Esophagus squamous epithelium (tissue), 5 donors: ENCODE measurements at regions not wholly inside any gene's neighbourhood (a gene's known extent, or its start where the extent isn't known, plus 50 kb on each side); places are given as distances from the start of the nearest gene placed in this dataset.
A peak's percentile ranks its signal among the peaks of the same experiment; 100 is the strongest.

ENCODE experiments used
- DNase-seq: peaks from one replicate; lab custom pipeline; 2025; lab: John Stamatoyannopoulos, UW
- H3K27ac ChIP-seq, 4 donors: fragments of 200-600 bp; sonication (generic); one replicate each; pipeline ENCODE4 v1.5.1; 2016 to 2019; ENCODE audit warnings: mild to moderate bottlenecking in 1 of 4
- H3K27me3 ChIP-seq, 4 donors: fragments of 200-600 bp; sonication (generic); 1 replicate in 3 of 4; 2 replicates in 1 of 4; pipeline versions ENCODE4 v1.5.1 to v1.6.0; 2017 to 2021; ENCODE audit warnings: antibody characterized with exemption in 1 of 4
- H3K36me3 ChIP-seq, 3 donors: fragments of 200-600 bp; sonication (generic); one replicate each; pipeline ENCODE4 v1.5.1; 2016 to 2019
- H3K4me1 ChIP-seq, 3 donors: fragments of 200-600 bp; sonication (generic); one replicate each; pipeline ENCODE4 v1.5.1; 2017 to 2019
- H3K4me3 ChIP-seq, 4 donors: fragments of 200-600 bp; sonication (generic); 1 replicate in 3 of 4; 2 replicates in 1 of 4; pipeline ENCODE4 v1.5.1; 2016 to 2019; ENCODE audit warnings: mild to moderate bottlenecking in 2 of 4, moderate library complexity in 1 of 4
- H3K9me3 ChIP-seq, 3 donors: fragments of 200-600 bp; sonication (generic); one replicate each; pipeline ENCODE4 v1.5.1; 2016 to 2019
- POLR2A ChIP-seq, 4 donors: fragments of 450-650 bp; IDR thresholded peaks; one replicate each; pipeline ENCODE4 v1.6.1; 2017; ENCODE audit warnings: antibody characterized with exemption in 4 of 4, mild to moderate bottlenecking in 4 of 4, moderate library complexity in 3 of 4
- WGBS, 2 donors: methylation state at CpG; one replicate each; pipeline ENCODE4 v1.1.5; 2018; 5-methylcytosine and 5-hydroxymethylcytosine counted together
- intact Hi-C: fragments of 100-400 bp; cut with DNase I; formaldehyde crosslinking; loops from one replicate; pipeline ENCODE4 v1.15.0; 2022
- TF ChIP-seq, protein P1 (sequence below), 6 experiments: fragments of 450-650 bp in 4 of 6; fragments of 200-600 bp in 2 of 6; sonication (generic) in 2 of 6; IDR thresholded peaks; one replicate each; pipeline ENCODE4 v1.5.1; 2016 to 2019; ENCODE audit warnings: antibody characterized with exemption in 6 of 6, mild to moderate bottlenecking in 4 of 6, moderate library complexity in 4 of 6
- donor health status: DM: yes; HTN: yes; CAD: no.

DNA sequence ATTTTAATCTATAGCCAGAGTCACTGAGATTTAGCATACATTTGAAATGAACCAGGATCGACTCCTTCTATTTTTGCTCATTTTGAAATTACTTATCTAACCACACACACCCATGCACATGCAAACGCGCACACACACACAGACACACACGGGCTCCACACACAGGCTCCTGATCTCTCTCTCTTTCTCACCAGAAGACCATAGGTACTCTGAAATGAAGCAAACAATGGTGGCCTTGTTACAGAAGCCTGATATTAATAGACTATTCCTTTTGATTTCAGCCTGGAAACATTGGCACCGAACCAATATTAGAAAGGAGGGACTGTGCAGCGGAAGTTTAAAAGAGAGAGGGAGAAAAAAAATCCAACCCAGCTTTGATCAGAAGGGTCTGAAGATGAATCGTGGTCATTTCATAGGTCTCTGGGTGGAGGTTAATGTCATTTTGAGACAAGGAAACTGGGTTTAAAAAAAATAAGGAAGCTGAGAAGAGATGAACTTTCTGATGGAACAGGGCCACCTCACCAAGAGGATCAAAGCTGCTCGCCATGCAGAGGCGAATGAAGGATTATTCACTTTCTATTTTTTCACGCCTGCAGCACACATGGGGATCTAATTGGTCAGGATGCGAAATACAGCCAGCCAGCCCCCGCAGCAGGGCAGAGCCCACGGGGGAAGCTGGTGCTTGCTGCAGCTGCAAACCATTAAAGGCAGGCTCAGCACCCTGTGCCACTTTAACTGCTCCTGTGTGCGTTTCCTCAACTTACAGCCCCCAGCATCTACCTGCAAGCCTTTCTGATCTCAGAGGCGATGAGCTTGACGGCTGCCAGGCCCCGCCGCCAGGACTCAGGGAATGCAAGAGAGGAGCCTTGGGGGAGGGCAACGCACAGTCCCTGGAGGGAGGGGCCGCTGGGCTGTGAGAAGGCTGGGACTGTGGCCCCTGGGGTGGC is 88.8 kb downstream of the HES1 start:
- TF ChIP-seq, protein P1, sequence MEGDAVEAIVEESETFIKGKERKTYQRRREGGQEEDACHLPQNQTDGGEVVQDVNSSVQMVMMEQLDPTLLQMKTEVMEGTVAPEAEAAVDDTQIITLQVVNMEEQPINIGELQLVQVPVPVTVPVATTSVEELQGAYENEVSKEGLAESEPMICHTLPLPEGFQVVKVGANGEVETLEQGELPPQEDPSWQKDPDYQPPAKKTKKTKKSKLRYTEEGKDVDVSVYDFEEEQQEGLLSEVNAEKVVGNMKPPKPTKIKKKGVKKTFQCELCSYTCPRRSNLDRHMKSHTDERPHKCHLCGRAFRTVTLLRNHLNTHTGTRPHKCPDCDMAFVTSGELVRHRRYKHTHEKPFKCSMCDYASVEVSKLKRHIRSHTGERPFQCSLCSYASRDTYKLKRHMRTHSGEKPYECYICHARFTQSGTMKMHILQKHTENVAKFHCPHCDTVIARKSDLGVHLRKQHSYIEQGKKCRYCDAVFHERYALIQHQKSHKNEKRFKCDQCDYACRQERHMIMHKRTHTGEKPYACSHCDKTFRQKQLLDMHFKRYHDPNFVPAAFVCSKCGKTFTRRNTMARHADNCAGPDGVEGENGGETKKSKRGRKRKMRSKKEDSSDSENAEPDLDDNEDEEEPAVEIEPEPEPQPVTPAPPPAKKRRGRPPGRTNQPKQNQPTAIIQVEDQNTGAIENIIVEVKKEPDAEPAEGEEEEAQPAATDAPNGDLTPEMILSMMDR (IDR thresholded peaks at IDR 0.05) = no peak
- TF ChIP-seq POLR2A (IDR thresholded peaks at IDR 0.05) = no peak
- intact Hi-C loops = no loop called here
- peaks cover 0 to 12% (median 0%) of the 10 kb centered on the region in 4 donors for H3K27me3 ChIP-seq
- peaks cover 0 to 34% (median 6%) of the 10 kb centered on the region in 3 donors for H3K4me1 ChIP-seq
- no peaks in the 10 kb centered on the region for H3K9me3 ChIP-seq
- WGBS, 2 donors = 56 to 63% methylated on average over 13 to 14 of the region's 20 CpGs
- DNase-seq = no peak
- no peak overlapping the region for H3K4me3 ChIP-seq
- peak overlapping the region in 2 of 4 donors; percentile 25 to 33 for H3K27ac ChIP-seq
- H3K36me3 ChIP-seq = no peaks in the 10 kb centered on the region

DNA sequence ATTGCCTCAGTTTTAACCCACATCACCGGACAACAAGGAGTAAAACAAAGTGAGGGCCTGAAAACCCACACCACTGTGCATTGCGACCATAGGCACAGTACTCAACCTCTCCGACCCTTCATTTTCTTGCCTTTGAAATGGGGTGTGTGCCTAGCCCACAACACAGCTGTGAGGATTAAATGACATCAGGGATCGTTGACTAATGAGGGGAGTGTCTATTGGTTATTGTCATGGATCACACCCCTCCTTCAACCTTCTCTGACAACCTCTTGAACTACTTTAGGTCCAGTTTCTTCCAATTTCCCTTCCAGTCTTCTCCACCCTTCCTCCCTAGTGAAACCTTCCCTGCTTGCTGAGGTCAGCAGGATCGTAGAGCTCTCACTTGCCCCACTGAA is 89.5 kb downstream of the HES1 start:
- H3K27ac ChIP-seq = peak overlapping the region in 1 of 4 donors; percentile 33
- intact Hi-C loops = no loop called here
- 66 to 76% methylated on average over 5 of the region's 5 CpGs for WGBS, 2 donors
- H3K4me3 ChIP-seq = no peak overlapping the region
- H3K36me3 ChIP-seq = no peaks in the 10 kb centered on the region
- H3K9me3 ChIP-seq = no peaks in the 10 kb centered on the region
- TF ChIP-seq, protein P1 (IDR thresholded peaks at IDR 0.05) = no peak
- TF ChIP-seq POLR2A (IDR thresholded peaks at IDR 0.05) = no peak
- no peak for DNase-seq
- H3K4me1 ChIP-seq = peaks cover 0 to 34% (median 6%) of the 10 kb centered on the region in 3 donors
- H3K27me3 ChIP-seq = peaks cover 0 to 12% (median 0%) of the 10 kb centered on the region in 4 donors

DNA sequence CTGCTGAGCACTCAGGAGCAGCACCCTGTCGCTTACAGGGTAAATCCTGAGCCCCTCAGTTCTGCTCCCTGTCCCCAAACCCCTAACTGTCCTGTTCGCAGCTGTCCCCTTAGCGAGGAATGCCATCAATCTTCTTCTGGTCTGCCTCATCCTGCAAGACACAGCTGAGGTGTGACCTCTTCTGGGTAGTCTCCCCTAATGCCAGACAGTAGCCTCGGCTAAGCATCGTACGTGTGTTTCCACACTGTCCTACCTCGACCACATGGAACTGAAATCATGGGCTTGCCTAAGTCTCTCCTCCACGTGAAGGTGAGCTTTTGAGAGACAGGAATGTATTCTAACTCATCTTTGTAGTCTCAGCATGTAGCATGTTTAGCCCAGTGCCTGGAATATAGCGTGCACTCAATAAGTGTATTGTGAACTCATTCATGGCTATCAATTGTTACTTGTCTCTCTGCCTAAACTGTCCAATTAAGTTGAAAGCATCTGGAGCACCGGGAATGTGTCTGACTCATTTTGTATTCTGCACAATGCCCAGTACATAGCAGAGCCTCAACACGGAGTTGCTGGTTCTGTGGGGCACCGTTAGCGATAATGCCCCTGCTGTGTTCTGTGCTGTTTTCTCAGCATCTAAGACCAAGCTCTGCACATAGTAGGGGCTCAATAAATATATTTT is 90.2 kb downstream of the HES1 start:
- H3K27me3 ChIP-seq = peaks cover 0 to 12% (median 0%) of the 10 kb centered on the region in 4 donors
- H3K36me3 ChIP-seq = no peaks in the 10 kb centered on the region
- peaks cover 0 to 34% (median 6%) of the 10 kb centered on the region in 3 donors for H3K4me1 ChIP-seq
- TF ChIP-seq, protein P1 (IDR thresholded peaks at IDR 0.05) = no peak
- no peak for TF ChIP-seq POLR2A (IDR thresholded peaks at IDR 0.05)
- 70 to 80% methylated on average over 12 of the region's 13 CpGs for WGBS, 2 donors
- intact Hi-C loops = no loop called here
- no peak overlapping the region for H3K27ac ChIP-seq
- no peak for DNase-seq
- no peaks in the 10 kb centered on the region for H3K9me3 ChIP-seq
- H3K4me3 ChIP-seq = no peak overlapping the region

DNA sequence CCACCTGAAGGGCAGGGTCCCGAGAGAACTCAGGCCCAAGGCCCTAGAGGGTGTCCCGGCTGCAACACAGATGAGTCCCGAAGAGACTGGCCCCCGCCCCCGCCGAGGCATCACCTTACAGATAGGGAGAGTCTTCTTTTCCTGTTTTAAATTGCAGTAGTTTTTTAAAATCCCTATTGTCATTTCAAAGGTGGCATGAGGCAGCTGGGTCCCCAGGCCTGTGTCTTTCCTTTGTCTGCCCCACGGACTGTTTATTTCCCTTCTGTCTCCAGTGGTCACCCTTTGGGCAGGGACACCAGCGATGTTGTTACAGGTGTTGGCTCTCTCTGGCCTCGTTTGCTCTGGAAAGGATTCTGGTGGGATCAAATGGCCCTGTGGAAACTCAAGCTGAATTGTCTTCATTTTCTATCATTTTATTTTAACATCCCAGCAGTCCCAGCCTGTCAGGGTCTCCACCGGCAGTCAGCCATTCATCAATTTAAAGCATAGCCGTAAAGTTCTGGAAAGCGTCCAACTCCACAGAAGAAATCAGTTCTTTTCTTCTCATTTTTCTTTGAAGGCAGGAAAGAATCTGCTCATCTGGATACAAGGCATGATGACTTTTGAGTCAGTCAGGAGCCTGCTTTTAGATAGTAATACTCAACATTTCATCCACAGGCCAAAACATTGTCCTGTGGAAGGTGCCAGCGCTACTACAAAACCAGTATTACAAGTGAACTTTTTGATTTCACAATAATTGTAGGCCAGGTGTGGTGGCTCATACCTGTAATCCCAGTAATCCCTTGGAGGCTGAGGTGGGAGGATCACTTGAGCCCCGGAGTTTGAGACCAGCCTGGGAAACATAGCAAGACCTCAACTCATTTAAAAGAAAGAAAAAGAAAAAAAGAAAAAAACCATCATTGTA is 96.2 kb downstream of the HES1 start:
- H3K27me3 ChIP-seq = no peaks in the 10 kb centered on the region
- H3K4me1 ChIP-seq = peaks cover 0 to 10% (median 0%) of the 10 kb centered on the region in 3 donors
- TF ChIP-seq POLR2A (IDR thresholded peaks at IDR 0.05) = no peak
- TF ChIP-seq, protein P1 (IDR thresholded peaks at IDR 0.05) = no peak
- DNase-seq = no peak
- H3K9me3 ChIP-seq = no peaks in the 10 kb centered on the region
- intact Hi-C loops = no loop called here
- peak overlapping the region in 3 of 4 donors; percentile 30 to 64 (median 62) for H3K27ac ChIP-seq
- 57 to 58% methylated on average over 9 to 14 of the region's 14 CpGs for WGBS, 2 donors
- no peak overlapping the region for H3K4me3 ChIP-seq
- no peaks in the 10 kb centered on the region for H3K36me3 ChIP-seq
